ENCODE measurements at regions not wholly inside any gene's neighbourhood (a gene's known extent, or its start where the extent isn't known, plus 50 kb on each side); places are given as distances from the start of the nearest gene placed in this dataset.

DNA sequence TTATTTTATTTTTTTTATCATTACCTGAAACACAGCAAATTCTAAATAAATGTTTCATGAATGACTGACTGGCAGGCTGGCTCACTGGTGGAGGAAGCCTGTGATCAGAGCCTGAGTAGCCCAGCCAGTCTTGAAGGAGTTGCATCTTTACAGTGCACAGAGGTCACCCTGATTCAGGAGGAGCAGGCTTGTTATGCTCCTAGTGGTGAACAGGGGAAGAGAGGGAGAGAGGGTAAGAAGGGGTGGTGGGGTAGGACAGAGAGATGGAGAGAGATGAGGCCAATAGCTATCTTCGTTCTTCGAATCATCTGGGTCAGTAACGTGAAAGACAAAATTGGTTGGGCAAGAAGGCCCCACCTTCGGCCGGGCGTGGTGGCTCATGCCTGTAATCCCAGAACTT lies 202.6 kb upstream of the MCTP2 start:
- TF ChIP-seq, protein P1, sequence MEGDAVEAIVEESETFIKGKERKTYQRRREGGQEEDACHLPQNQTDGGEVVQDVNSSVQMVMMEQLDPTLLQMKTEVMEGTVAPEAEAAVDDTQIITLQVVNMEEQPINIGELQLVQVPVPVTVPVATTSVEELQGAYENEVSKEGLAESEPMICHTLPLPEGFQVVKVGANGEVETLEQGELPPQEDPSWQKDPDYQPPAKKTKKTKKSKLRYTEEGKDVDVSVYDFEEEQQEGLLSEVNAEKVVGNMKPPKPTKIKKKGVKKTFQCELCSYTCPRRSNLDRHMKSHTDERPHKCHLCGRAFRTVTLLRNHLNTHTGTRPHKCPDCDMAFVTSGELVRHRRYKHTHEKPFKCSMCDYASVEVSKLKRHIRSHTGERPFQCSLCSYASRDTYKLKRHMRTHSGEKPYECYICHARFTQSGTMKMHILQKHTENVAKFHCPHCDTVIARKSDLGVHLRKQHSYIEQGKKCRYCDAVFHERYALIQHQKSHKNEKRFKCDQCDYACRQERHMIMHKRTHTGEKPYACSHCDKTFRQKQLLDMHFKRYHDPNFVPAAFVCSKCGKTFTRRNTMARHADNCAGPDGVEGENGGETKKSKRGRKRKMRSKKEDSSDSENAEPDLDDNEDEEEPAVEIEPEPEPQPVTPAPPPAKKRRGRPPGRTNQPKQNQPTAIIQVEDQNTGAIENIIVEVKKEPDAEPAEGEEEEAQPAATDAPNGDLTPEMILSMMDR (IDR thresholded peaks at IDR 0.05) = no peak
- TF ChIP-seq POLR2A (IDR thresholded peaks at IDR 0.05) = no peak
